Endodermal cell (in vitro differentiated cells): ENCODE measurements at regions not wholly inside any gene's neighbourhood (a gene's known extent, or its start where the extent isn't known, plus 50 kb on each side); places are given as distances from the start of the nearest gene placed in this dataset.

Experiments used
- DNase-seq: peaks from one replicate; pipeline ENCODE4 v3.0.0-alpha.2; 2017
- H3K27ac ChIP-seq: 2 replicates; pipeline ENCODE4 v1.5.1; 2013; ENCODE audit warnings: mild to moderate bottlenecking, low read depth, low read length, moderate library complexity
- H3K27me3 ChIP-seq: 2 replicates; pipeline ENCODE4 v1.6.1; 2013; ENCODE audit warnings: mild to moderate bottlenecking, low read length, moderate library complexity; ENCODE audit not compliant: insufficient read depth, control insufficient read depth, poor library complexity, severe bottlenecking
- H3K36me3 ChIP-seq: 2 replicates; pipeline ENCODE4 v1.7.0; 2013; ENCODE audit warnings: mild to moderate bottlenecking, low read length, moderate library complexity; ENCODE audit not compliant: control insufficient read depth, insufficient read depth
- H3K4me1 ChIP-seq: one replicate; pipeline ENCODE4 v1.7.0; 2013; ENCODE audit warnings: low read length; ENCODE audit not compliant: control insufficient read depth, insufficient read depth
- H3K4me3 ChIP-seq: 2 replicates; pipeline ENCODE4 v1.5.1; 2013; ENCODE audit warnings: mild to moderate bottlenecking, low read length, moderate library complexity
- H3K9ac ChIP-seq: 2 replicates; pipeline ENCODE4 v1.6.1; 2013; ENCODE audit warnings: mild to moderate bottlenecking, low read length, moderate library complexity; ENCODE audit not compliant: poor library complexity, severe bottlenecking; ENCODE audit errors: extremely low read depth
- H3K9me3 ChIP-seq: 2 replicates; pipeline ENCODE4 v1.6.1; 2013; ENCODE audit warnings: mild to moderate bottlenecking, low read length, moderate library complexity; ENCODE audit not compliant: control insufficient read depth
- H3K27ac Mint-ChIP-seq: 2 replicates; pipeline ENCODE4 v1.8.0; 2020; ENCODE audit warnings: mixed read lengths
- H3K27me3 Mint-ChIP-seq: 2 replicates; pipeline ENCODE4 v1.8.0; 2021; ENCODE audit warnings: mild to moderate bottlenecking, mixed read lengths; ENCODE audit not compliant: insufficient read depth
- H3K36me3 Mint-ChIP-seq: 2 replicates; pipeline ENCODE4 v1.8.0; 2020; ENCODE audit warnings: low read depth, mixed read lengths
- H3K4me1 Mint-ChIP-seq: 2 replicates; pipeline ENCODE4 v1.8.0; 2020; ENCODE audit warnings: mixed read lengths
- H3K4me3 Mint-ChIP-seq: 2 replicates; pipeline ENCODE4 v1.8.0; 2020; ENCODE audit warnings: mild to moderate bottlenecking, moderate library complexity, mixed read lengths
- H3K9me3 Mint-ChIP-seq: 2 replicates; pipeline ENCODE4 v1.8.0; 2020; ENCODE audit warnings: mild to moderate bottlenecking, mixed read lengths
- WGBS, 2 experiments: methylation state at CpG; one replicate each; pipeline versions ENCODE4 v1.1.5 to v1.1.7; 2013; ENCODE audit warnings: missing lambda C conversion rate in 2 of 2, mixed read lengths in 1 of 2; ENCODE audit not compliant: insufficient coverage in 1 of 2, insufficient read length in 1 of 2; 5-methylcytosine and 5-hydroxymethylcytosine counted together
- TF ChIP-seq, protein P1 (sequence below): fragments of 200-600 bp; sonication (generic); conservative IDR thresholded peaks from 2 replicates; pipeline ENCODE4 v1.5.0; 2021; ENCODE audit warnings: antibody characterized with exemption, mild to moderate bottlenecking

DNA sequence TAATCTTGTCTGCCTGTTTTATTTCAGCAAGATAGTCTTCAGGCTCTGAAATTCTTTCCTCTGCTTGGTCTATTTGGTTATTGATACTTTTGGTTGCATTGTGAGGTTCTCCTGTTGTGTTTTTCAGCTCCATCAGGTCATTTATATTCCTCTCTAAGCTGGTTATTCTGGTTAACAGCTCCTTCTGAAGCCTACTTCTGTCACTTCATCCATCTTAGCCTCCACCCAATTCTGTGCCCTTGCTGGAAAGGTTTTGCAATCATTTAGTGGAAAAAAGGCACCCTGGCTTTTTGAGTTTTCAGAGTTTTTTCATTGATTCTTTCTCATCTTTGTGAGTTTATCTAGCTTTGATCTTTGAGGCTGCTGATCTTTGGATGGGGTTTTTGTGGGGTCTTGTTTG lies 647.7 kb downstream of the SPRY1 start:
- no peaks in the 10 kb centered on the region for H3K36me3 ChIP-seq
- Mint-ChIP-seq H3K27ac (no peak overlapping the region), H3K27me3 (no peaks in the 10 kb centered on the region), H3K4me1 (no peaks in the 10 kb centered on the region), H3K9me3 (peaks cover 2% of the 10 kb centered on the region), H3K4me3 (no peak overlapping the region), H3K36me3 (no peaks in the 10 kb centered on the region)
- no peaks in the 10 kb centered on the region for H3K27me3 ChIP-seq
- H3K4me1 ChIP-seq: no peaks in the 10 kb centered on the region
- no peaks in the 10 kb centered on the region for H3K9me3 ChIP-seq
- no peak for DNase-seq
- TF ChIP-seq, protein P1, sequence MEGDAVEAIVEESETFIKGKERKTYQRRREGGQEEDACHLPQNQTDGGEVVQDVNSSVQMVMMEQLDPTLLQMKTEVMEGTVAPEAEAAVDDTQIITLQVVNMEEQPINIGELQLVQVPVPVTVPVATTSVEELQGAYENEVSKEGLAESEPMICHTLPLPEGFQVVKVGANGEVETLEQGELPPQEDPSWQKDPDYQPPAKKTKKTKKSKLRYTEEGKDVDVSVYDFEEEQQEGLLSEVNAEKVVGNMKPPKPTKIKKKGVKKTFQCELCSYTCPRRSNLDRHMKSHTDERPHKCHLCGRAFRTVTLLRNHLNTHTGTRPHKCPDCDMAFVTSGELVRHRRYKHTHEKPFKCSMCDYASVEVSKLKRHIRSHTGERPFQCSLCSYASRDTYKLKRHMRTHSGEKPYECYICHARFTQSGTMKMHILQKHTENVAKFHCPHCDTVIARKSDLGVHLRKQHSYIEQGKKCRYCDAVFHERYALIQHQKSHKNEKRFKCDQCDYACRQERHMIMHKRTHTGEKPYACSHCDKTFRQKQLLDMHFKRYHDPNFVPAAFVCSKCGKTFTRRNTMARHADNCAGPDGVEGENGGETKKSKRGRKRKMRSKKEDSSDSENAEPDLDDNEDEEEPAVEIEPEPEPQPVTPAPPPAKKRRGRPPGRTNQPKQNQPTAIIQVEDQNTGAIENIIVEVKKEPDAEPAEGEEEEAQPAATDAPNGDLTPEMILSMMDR: no peak
- no peak overlapping the region for H3K9ac ChIP-seq
- no peak overlapping the region for H3K27ac ChIP-seq
- no peak overlapping the region for H3K4me3 ChIP-seq

DNA sequence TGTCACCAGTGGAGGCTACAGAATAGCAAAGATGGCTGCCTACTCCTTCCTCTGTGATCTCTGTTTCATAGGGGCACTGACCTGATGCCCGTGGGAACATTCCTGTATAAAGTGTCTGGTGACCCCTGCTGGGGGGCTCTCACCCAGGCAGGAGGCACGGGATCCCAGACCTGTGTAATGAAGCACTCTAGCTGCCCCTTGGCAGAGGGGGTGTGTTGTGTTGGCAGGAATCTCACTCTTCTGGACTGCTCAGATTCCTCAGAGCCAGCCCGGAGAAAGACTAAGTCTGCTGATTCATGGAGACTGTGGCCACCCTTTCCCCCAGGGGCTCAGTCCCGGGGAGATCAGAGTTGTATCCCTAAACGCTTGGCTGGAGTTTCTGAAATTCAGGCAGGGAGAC lies 648.3 kb downstream of the SPRY1 start:
- H3K27me3 Mint-ChIP-seq: no peaks in the 10 kb centered on the region
- no peak overlapping the region for H3K4me3 ChIP-seq
- H3K4me3 Mint-ChIP-seq: no peak overlapping the region
- no peaks in the 10 kb centered on the region for H3K27me3 ChIP-seq
- no peaks in the 10 kb centered on the region for H3K9me3 Mint-ChIP-seq
- H3K27ac ChIP-seq: no peak overlapping the region
- DNase-seq: peak; percentile 48
- no peaks in the 10 kb centered on the region for H3K9me3 ChIP-seq
- no peak overlapping the region for H3K27ac Mint-ChIP-seq
- H3K36me3 ChIP-seq: no peaks in the 10 kb centered on the region
- H3K9ac ChIP-seq: no peak overlapping the region
- H3K36me3 Mint-ChIP-seq: no peaks in the 10 kb centered on the region
- 89 to 96% methylated on average over 3 to 5 of the region's 5 CpGs for WGBS, 2 experiments
- H3K4me1 ChIP-seq: no peaks in the 10 kb centered on the region
- TF ChIP-seq, protein P1: no peak
- H3K4me1 Mint-ChIP-seq: no peaks in the 10 kb centered on the region

DNA sequence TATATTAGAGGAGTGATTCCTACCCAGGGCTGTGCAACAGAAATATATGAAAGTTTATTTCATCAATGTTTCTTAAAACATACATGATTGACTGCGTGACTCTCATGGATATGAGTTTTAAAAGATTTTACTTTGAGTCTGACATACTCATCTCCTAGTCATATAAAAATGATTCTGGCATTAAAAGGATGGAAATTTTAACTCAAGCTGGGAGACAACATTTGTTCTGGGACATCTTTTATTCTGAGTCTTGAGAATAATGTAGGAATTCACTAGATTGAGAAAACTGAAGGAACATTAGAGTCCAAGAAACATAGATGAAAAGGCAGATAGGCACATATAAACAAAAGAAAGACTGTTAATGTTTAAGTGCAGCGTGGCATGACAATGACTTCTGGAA lies 649.6 kb downstream of the SPRY1 start:
- no peaks in the 10 kb centered on the region for H3K36me3 ChIP-seq
- Mint-ChIP-seq H3K4me1 (no peaks in the 10 kb centered on the region), H3K27ac (no peak overlapping the region), H3K27me3 (no peaks in the 10 kb centered on the region), H3K4me3 (no peak overlapping the region), H3K9me3 (no peaks in the 10 kb centered on the region), H3K36me3 (no peaks in the 10 kb centered on the region)
- H3K9ac ChIP-seq: no peak overlapping the region
- WGBS, 2 experiments: 86% methylated on average over 2 of the region's 2 CpGs; no CpG with 5 or more reads in 1 of the 2 experiments
- no peak for DNase-seq
- no peak overlapping the region for H3K4me3 ChIP-seq
- H3K27me3 ChIP-seq: no peaks in the 10 kb centered on the region
- H3K9me3 ChIP-seq: no peaks in the 10 kb centered on the region
- no peaks in the 10 kb centered on the region for H3K4me1 ChIP-seq
- H3K27ac ChIP-seq: no peak overlapping the region
- TF ChIP-seq, protein P1: no peak
